MV-4-11 (cell line): ENCODE measurements at regions not wholly inside any gene's neighbourhood (a gene's known extent, or its start where the extent isn't known, plus 50 kb on each side); places are given as distances from the start of the nearest gene placed in this dataset.

Experiments used
- DNase-seq: peaks from one replicate; lab custom pipeline; 2025; lab: John Stamatoyannopoulos, UW

- no peak for DNase-seq
These were observed 262.7 kb downstream of the CHL1 start for GRCh38 chr3:459311-459670.

DNA sequence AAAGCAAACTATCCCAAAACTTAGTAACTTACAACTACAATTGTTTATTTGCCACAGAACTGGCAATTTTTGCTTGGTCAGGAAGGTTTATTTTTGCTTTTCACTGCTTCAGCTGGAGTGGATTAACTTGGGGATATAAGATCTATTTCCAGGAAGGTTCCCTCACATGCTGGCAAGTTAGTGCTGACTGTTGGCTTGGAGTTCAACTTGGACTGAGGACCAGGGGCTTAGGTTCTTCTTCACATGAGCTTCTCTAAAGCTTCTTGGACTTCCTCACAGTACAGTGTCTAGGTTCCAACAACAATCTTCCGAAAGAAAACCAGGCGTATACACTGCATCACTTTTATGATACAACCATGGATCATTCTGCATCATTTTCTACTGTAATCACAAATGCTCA is 264.4 kb downstream of the CHL1 start:
- DNase-seq, result no peak

DNA sequence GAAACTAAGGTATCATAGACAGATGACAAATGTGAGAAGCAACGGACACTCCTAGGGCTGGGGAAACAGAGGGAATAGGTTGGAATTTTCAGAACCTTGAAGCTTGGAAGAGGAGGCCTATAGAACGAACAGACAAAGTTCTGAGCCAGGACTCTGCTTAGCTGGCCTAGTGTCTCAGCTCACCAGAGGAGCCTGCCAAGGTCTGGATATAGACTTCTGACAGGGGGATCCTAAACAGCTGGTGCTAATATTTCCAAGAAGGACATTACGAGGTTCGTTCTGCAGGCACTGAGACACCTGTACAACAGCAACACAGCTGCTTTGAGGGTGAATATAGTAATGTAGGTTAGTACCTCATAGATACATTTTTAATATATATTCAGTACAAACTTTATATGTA is 266.3 kb downstream of the CHL1 start:
- DNase-seq, result no peak

DNA sequence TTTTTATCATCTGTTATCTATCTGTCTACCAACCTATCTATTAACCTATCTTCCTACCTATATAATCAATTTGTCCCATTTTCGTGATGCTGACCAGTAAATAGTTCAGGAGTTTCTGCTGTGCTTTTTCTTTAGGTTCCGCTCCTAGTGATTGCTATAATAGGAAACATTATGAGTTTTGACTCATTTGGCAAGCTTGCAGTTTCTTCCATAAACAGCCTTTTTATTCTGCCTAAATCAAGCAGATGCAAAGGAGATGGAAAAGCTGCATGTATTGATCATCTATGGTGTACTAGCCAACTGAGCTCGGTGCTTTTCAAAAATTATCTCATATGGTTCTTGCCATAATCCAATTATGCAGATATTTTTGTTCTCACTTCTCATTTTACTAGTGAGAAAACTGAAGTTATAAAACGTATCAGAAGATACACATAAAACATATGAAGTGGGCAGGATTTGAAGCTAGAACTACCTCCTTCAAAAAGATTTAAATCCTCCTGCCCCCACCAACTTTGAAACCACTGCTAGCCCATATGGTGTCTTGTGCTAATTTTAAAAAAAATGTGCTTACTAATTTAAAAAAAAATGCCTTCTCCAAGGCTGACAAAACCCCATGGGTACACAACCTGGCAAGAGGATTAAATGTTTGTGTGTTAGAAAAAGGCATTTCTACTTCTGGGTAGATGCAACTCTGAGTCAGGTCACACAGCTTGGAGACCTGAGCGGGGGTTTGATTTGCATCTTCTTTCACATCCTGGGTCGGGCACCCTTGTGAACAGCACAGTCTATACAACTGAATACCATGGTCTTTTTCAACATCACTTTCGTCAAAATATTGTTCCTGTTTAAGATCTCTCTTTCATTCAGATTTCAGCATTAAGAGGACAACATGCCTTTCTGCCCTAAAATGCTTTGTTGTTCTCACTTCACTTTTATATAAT is 267.0 kb downstream of the CHL1 start:
- no peak for DNase-seq

- no peak for DNase-seq
These were observed 267.7 kb downstream of the CHL1 start for GRCh38 chr3:464255-464654.

GRCh38 chr3:468172-468571 is 271.6 kb downstream of the CHL1 start:
- peak; percentile 13 for DNase-seq

DNA sequence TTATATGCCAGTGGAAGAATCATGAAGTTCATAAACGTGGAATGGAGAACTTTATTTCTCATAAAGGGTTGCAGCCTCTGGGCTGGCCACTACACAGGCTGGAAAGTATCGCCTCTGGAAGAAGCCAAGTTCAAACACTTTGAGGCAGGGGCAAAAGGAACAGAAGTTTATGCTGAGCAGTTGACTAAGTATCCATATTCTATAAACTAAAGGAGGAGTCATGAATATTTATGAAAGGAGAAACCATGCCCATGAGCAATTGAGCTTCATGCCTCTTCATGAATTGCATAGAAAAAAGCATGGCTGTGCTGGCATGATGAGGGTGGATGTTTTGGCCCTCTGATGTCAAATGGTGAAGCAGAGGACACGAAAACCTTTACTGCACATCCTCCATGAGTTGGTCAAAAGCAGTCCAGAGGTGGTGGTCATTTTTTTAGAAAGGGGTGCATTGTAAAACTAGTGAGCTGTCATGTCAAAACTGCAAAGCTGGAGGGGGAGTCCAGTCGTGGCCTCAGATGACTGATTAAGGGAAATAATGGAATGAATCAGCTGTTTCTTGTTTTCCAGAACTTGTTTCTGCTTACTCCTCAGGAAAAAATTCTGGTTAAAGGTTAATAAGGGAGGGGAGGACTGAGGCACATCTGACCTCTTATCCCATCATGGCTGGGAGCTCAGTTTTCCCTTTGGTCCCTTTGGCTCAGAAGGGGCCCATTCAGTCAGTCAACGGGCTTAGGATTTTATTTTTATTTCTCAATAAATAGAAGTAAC is 276.7 kb downstream of the CHL1 start:
- no peak for DNase-seq

GRCh38 chr3:474828-475227 is 278.3 kb downstream of the CHL1 start:
- DNase-seq, result no peak

- peak; percentile 51 for DNase-seq
These were observed 283.5 kb downstream of the CHL1 start for GRCh38 chr3:480070-480469.

DNA sequence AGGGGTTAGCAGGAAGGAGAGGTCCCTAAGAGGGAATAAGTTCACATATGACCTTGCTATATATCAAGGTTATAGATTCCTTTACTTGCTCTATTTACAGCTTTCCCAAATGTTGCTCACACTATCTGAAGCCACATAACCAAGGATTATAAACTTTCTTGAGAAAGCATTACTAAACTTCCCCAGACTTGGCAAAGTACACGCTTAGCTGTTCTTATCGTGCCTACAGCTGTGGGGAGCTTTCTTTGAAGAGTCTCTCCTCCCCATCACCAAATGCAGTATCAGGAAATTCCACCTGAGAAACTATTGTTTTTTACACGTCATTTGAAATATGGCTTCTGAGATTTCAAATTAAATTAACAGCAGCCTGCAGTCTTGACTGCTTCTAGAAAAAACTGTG is 284.5 kb downstream of the CHL1 start:
- DNase-seq, result no peak

GRCh38 chr3:481680-482079 is 285.1 kb downstream of the CHL1 start:
- peak; percentile 2 for DNase-seq

GRCh38 chr3:482479-482878 is 285.9 kb downstream of the CHL1 start:
- DNase-seq, result no peak

DNA sequence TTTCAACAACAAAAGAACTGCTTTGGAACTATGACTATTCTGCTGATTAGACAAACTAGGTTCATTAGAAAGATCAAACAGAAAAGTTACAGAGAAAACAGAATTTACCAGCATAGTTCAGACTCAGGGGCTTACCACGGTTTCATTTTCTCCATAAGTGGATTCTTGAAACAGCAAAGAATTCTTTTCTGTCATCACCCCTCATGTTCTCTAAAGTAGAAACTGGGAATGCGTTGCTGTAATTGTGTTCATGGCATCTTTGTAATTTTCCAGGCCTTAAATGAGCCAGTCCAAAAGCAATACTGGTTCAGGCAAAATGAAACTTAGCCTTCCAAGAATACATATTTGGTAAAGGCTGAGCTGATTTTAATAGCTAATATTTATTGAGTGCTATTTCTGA is 287.8 kb downstream of the CHL1 start:
- DNase-seq, result no peak

GRCh38 chr3:487614-488013 is 291.1 kb downstream of the CHL1 start:
- DNase-seq, result no peak

GRCh38 chr3:492586-493316 is 296.2 kb downstream of the CHL1 start:
- DNase-seq, result peak; percentile 31

GRCh38 chr3:494190-494589 is 297.6 kb downstream of the CHL1 start:
- no peak for DNase-seq

DNA sequence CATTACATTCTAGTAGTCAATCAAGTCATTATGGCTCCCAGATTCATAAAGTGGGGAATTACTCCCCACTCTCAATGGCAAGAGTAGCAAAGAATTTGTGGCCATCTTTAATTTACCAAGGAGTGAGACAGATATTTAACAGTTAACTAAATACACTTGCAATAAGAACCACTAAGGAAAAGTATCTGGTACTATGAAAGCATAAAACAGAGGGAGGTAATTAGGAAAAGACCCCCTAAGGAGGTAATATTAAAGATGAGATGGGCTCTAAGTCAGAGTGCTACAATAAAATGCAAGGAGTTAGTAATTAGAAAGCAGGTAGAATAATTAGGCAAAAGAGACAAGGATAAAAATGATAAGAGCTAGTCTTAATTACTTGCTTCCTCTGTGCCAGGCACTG is 301.9 kb downstream of the CHL1 start:
- DNase-seq, result no peak

- no peak for DNase-seq
These were observed 302.6 kb downstream of the CHL1 start for GRCh38 chr3:499001-499761.

- no peak for DNase-seq
These were observed 305.9 kb downstream of the CHL1 start for GRCh38 chr3:502486-502885.

GRCh38 chr3:513301-513700 is 316.7 kb downstream of the CHL1 start:
- DNase-seq, result peak; percentile 67

- DNase-seq, result no peak
These were observed 317.6 kb downstream of the CHL1 start for GRCh38 chr3:514192-514591.

- no peak for DNase-seq
These were observed 322.5 kb downstream of the CHL1 start for GRCh38 chr3:519026-519425.
